DMS153 treated with DMSO at 0.1 percent for 48 hours (cell line): ENCODE measurements at regions not wholly inside any gene's neighbourhood (a gene's known extent, or its start where the extent isn't known, plus 50 kb on each side); places are given as distances from the start of the nearest gene placed in this dataset.
"Not testable (repeated sequence)": the region's sequence is repeated elsewhere in the genome, so short reads cannot be mapped to it uniquely, and the experiment has no call there.

Experiments used
- DNase-seq: peaks from one replicate; lab custom pipeline; 2025; ENCODE audit not compliant: unreplicated experiment; lab: John Stamatoyannopoulos, UW

DNA sequence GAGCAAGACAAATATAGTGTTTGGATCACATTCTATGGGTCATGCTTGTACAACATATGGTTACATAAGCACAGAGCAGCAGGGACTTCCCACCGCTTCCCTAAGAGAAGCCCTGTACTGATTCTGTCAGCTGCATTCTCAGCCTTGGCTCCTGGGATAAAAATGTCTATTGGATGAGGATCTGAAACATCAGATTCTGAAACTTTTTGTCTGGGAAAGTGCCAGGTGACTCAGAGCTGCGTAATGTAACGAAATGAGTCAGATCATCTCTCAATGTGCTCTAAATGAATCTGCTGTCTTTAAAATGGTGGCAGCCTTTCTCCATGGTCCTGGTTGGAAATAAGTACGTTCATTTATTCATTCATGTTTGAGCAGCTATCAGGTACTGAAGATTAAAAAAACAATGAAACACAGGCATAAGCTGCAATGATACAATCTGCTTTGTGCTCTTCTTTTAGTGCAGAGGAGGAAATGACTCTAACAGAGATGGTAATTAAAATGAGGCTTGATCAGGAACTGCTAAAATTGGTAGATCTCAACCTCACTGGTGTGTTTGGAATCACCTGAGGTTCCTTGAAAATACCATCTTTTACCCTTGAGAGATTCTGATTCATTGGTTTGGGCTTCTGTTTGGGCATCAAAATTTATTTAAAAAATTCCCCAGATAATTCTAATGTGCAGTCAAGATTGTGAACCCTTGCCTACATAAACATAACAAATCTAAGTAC, 99.1 kb upstream of the NAP1L1 start:
- no peak for DNase-seq

DNA sequence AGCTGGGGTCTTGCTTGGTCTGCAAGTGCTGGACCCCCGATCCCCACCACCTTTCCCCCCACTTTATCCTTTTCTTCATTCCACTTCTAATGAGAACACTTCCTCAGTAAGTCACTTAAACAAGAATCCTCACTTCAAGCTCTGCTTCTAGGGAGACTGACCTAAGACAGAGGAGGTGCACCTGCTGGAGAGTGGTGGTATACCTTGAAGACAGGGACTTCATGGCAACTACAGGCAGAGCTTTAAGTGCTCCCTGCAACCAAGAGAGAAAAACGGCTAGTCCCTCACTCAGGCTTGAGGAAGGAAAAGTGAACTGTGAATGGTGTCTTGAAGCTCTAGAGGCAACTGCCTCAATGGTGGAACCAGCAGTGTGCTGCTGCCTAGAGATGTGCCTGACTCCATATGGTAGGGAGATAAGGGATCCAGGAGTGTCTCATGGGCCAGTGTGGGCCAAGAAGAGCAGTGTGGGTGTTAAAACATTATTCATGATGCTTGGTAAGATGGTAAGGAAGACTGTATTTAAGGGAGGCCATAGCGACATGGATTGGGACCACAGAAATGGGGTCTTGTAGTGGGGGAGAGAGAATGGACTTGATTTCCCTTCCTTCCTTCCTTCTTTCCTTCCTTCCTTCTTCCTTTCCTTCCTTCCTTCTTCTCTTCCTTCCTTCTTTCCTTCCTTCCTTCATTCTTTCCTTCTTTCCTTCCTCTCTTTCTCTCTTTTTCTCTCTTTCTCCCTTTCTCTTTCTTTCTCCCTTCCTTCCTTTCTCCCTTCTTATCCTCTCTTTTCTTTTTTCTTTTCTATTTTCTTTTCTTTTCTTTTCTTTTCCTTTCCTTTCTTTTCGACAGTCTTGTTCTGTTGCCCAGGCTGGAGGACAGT, 96.2 kb upstream of the NAP1L1 start:
- no peak for DNase-seq

DNA sequence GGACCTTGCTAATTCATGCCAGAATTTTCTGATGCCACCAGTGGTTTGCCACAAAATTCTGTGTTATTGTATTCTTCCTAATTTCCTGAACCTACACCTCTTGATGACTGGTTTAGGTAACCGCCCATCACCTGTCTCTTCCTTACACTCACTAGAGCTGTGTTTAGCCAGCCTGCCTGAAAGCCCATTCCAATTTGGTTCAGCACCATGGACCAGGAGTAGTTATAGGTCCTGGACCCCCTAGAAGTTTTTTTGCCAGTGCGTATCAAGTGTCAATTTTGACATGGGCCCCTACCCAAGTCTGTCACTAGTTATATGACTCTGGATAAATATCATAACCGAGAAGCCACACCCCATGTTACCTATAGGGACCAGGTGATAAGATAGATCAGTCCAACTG, 94.0 kb upstream of the NAP1L1 start:
- DNase-seq: no peak

DNA sequence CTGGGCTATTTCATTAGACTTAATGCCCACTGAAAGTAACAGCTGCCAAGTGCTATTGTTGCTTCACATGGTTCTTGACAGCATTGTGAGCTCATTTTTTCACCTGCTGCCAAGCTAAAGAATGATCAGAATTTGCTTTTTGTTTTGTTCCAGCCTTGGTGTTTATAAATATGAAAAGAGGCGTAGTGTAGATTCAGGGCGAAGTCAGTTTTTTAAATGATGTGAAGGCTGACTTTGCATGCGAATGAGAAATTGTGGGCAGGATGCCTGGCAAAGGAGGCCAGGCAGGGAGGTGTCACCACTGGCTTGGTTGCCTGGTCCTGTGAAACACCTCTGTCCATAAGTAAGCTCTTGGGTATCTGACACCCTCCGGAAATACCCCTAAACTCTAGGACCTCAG, 93.3 kb upstream of the NAP1L1 start:
- DNase-seq: no peak

DNA sequence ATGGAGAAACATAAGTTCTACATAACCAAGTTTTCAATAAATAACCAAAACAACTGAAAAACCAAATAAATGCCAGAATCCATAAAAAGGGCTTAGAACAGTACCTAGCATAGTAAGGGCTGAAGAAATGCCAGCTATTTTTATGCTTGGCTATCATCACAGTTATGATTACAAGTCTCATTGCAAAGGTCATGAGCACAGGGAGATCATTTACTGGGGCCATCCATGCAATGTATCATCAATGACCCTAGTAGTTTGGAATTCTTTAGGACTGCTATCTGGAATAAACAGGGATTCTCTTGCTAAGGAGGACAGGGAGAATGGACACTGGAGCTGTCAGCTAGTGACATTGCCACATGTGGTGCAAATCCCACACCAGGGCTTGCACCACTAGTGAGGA, 92.5 kb upstream of the NAP1L1 start:
- DNase-seq: no peak

DNA sequence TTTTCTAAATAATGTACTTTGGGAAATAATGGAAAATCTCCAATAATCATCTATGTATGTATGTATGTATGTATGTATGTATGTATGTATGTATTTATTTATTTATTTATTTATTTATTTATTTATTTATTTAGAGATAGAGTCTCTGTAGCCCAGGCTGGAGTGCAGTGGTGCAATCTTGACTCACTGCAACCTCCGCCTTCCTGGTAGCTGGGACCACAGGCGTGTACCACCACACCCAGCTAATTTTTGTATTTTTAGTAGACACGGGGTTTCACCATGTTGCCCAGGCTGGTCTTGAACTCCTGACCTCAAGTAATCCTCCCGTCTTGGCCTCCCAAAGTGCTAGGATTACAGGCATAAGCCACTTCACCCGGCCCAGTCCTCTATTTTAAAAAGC, 91.5 kb upstream of the NAP1L1 start:
- not testable (repeated sequence) for DNase-seq

DNA sequence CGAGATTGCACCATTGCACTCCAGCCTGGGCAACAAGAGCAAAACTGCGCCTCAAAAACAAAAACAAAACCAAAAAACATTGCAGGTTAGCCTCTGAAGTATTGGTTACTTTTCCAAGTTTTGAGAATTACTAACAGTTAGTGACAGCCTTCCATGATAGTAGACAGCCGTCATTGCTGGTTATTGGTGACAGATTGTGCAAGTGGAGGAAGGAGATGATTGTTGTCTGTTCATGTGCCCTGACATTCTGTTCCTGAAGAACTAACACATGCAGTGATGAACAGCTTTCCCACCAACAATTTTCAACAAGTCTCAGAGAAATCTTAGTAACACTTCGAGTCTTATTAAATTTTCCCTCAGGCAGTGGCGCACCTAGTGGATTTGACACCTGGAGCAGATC, 89.3 kb upstream of the NAP1L1 start:
- DNase-seq: no peak

DNA sequence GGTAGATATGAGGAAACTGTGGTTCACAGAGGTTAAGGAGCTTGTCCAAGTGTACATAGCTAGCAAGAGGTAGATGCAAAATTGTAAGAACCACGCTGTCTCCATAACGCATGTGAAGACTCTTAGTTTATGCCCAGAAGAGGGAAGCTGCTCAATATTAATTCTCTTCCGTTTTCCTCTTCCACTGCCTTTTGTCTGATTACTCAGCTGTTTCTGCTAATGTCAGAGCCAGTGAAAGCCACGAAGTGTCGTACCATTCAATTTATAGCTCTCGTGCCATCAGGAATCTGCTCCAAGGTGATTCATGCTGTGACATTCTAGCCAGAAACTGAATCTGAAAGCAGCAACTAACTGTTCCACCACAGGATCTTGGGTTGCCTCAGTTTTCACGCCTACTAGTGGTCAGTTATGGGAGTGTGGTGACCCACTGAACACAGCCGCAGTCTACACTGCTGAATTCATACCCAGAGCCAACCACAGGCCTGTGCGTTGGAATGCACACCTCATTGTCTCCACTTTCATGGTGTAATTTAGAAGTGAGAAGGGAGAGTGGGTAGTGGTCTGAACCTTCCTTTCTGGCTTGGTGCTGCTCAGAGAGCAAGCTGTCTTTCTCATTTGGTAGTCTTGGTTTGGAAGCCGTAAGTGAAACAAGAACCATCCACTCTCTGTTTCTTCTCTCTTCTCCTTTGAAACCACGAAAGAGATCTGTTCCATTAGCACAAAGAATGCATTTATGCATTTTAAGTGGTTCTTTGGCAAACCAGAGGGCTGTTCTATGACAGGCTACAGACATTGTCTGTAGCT, 74.2 kb upstream of the NAP1L1 start:
- DNase-seq: no peak

DNA sequence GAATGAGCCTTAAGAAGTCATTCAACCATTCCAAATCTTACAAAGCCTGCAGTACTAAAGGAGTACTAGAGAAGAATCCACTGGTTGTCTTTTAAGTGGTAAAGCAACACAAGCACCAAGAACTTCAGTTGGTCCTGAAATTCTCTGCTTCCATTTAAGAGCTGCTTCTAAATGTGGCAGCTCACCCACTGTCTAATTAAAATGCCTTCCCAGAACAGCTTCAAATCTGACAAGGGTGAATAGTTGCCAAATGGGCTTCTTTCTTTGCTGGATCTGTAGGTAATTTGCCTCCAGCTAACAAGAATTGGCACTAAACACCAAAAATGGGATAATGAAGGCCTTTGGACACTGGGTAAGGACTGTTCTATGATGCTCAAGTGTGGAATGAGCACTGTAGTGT, 72.2 kb upstream of the NAP1L1 start:
- DNase-seq: no peak

DNA sequence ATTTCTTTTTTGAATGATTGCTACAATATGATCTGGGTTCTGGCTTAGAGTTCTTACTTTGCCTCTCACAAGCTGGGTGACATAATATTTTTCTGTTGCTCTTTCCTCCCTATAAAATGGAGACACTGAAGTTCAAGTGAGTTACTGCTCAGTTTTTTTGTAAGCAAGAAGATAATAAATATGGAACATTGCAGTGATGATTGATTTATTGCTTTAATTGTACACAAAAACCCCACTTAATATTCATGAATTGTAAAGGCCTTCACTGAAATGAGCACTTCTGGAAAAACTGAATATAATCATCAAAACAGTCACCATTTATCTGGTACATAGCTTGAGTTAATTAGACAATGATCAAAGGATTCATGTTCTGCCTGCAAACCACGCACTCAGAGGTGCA, 71.8 kb upstream of the NAP1L1 start:
- DNase-seq: no peak

DNA sequence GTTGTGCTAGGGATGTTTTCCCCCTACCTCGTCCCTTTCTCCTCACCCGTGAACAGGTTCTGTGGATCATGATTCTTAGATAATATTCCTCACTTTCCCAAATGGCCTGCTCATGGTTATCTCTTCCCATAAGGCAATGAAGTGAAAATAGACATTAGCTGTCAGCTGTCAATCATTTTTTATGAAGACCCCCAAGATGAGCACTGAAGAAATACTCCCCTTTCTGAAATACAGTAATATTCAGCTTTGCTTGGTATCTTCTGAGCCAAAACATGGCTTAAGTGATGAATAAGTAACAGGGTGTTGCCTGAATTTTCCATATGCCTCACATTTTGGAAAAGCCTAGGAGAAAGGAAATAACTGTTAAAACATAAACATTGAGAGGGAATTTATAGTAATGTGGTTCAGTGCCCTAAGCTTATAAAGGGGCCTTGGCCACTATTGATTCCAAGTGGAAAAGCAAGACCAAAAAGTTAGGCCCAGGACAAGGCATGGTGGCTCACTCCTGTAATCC, 70.7 kb upstream of the NAP1L1 start:
- no peak for DNase-seq

DNA sequence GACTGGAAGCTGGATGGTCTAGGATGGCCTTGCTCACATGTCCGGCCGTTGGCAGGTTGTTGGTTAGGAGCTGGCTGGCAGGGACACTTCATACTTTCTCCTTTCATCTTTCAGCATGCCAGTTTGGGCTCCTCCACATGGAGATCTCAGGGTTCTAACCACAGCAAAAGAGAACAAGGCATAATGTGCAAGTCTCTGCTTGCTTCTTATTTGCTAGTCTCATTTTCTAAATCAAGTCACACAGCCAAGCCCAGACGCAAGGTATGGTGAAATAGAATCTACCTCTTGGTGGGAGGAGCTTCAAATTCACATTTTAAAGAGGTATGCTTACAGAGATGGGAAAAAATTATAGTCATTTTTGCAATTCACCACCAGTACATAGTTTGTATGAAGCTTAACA, 69.1 kb upstream of the NAP1L1 start:
- no peak for DNase-seq

DNA sequence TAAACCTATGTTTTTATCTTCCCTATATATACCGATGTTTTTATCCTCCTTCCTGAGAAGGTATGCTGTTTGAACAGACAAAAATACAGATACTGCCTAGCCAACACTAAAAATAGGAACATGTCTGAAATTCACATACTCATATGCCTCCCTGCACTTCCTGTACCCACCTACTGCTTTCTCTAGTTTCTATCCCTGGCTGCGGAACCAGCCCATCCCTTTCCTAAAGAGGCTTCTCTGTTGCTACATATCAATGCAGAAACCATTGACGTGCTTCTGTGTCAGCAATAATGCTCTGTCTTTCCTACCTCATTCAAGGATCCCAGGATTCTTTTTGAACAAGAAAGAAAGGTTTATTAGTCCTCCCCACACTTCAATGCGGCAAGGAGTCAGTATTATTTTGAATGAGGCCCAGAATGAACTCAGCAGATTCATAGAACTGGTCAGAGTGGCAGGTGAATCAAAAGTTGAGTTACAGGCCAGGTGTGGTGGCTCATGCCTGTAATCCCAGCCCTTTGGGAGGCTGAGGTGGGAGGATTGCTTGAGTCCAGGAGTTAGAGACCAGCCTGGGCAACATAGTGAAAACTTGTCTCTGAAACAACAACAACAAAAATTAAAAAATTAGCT, 67.8 kb upstream of the NAP1L1 start:
- no peak for DNase-seq

DNA sequence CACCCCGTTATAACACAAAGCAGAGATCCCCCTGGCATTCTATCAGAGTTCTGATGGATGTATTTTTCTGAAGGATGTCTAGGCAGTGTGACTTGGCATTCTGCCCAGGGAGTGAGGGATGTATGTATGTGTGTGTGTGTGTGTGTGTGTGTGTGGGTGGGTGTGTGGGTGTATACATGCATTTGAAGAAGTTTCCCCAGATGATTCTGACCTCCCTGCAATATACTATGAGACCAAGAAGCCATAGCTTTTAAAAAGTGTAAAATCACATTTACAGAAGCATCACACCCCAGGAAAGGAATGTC, 59.7 kb upstream of the NAP1L1 start:
- peak; percentile 10 for DNase-seq

DNA sequence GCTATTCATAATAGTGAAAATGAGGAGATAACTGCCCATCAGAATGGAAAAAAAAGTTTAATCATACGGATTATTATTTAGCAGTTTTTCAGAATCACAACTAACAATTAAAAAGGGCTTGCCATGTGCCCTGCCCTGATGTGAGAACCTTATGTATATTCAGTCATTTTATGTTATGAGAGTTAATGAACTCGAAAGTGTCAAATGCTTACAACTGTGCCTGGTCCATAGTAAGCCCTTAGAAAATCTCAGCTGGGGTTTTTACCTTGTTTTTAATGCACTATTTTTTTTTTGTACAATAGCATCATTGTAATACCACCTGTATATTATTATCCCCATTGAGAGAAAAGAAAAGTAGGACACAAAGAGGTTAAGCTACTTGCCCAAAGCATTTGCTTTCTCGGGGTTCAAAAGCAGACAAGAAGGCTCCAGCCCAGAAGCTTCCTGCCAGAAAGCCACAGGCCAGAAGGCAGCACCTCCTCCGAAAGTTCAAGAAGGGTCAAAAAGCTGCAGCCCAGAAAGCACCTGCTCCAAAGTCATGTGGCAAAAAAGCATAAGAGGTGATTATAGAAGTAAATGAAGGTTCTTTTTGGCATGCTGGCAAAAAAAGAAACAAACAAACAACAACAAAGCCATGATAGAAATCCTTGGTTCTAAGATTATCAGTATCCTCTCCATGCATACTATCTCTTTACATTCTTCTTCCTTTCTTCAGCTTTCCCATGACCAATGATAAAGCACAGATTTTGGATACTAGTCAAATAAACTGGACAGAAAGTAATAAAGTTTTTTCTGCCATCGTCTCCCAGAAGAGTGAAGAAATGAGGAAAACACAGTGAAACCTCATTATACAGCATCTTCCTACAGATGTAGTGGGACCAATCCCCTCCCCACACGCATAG, 59.1 kb upstream of the NAP1L1 start:
- no peak for DNase-seq

DNA sequence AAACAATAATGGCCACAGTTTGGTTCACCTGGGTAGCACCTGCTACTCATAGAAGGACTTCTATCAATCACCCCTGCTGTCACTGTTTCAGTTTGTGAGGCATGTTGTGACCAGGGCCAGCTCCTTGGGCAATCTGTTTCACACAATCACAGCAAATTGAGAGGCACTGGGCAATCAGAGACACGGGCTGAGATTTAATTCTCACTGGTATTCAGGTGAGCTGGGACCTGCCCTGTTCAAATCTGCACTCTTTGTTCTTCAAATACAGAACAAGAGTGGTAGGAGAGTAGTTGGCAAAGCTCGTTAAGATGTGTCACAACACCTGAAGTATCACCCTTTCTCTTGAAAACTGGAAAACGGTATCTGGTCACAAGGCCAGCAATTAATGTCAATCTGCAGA, 57.8 kb upstream of the NAP1L1 start:
- no peak for DNase-seq

DNA sequence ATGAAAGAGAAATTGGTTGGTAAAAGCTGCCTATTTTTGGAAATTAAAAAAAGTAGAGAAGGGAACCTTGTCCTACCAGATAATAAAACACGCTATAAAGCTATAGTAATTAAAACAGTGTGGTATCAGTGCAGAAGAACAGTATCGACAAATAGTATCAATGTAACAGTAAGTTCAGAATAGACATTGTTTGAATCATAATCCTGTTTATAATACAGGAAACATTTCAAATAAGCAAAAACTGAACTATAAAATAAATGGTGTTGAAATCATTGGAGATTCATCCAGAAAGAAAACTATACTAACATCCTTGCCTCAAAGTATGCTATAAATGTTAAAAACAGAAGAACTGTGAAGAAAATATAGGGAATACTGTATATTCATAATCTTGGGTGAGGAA, 54.2 kb upstream of the NAP1L1 start:
- DNase-seq: no peak

DNA sequence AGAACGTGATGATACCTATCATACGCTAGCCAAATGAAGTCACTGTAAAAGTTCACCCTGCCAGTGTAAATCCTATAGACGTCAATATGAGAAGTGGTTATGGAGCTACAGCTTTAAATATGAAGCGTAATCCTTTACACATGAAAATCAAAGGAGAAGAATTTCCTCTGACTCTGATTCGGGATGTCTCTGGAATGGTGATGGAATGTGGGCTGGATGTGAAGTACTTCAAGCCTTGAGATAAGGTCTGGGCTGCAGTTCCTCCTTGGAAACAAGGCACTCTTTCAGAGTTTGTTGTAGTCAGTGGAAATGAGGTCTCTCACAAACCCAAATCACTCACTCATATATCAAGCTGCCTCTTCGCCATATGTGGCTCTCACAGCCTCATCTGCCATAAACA, 53.1 kb upstream of the NAP1L1 start:
- DNase-seq: no peak

DNA sequence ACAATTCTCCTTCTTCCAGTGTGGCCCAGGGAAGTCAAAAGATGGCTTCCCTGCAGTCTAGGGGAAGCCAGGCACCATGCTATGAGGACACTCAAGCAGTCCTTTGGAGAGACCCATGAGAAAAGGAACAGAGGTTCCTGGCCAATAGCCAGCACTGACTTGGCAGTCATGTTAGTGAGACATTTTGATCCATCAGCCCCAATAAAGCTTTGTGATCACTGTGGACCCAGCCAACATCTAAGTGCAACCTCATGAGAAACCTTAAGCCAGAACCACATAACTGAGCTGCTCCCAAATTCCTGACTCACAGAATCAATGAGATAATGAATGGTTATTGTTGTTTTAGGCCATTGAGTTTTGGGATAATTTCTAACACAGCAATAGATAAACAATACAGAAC, 51.0 kb upstream of the NAP1L1 start:
- DNase-seq: no peak
